C1 segment of cervical spinal cord (tissue), 14 donors: ENCODE measurements at regions not wholly inside any gene's neighbourhood (a gene's known extent, or its start where the extent isn't known, plus 50 kb on each side); places are given as distances from the start of the nearest gene placed in this dataset.

ENCODE experiments used
- DNase-seq, 14 donors: peaks; one replicate each; lab custom pipeline; 2025; lab: John Stamatoyannopoulos, UW

GRCh38 chr3:23644099-23644498, 161.7 kb upstream of the UBE2E1 start:
- no peak for DNase-seq

DNA sequence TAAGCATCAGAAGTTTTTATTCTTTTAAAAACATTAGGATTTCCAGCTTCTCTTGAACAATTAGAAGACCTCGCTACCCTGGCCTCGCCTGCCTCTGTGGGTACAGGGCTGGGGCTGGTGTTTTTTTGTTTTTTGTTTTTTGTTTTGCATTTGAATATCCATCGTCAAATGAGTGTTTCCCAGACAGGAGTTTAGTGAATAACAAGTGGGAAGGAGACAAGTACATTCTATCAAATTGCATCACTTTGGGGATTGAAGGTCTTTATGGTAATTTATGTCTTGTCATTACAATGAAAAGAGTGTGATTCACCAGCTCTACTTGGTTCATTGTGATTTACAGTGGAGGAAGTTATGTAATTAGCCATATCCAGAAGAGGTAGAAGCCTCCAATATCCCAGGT, 161.1 kb upstream of the UBE2E1 start:
- no peak for DNase-seq

DNA sequence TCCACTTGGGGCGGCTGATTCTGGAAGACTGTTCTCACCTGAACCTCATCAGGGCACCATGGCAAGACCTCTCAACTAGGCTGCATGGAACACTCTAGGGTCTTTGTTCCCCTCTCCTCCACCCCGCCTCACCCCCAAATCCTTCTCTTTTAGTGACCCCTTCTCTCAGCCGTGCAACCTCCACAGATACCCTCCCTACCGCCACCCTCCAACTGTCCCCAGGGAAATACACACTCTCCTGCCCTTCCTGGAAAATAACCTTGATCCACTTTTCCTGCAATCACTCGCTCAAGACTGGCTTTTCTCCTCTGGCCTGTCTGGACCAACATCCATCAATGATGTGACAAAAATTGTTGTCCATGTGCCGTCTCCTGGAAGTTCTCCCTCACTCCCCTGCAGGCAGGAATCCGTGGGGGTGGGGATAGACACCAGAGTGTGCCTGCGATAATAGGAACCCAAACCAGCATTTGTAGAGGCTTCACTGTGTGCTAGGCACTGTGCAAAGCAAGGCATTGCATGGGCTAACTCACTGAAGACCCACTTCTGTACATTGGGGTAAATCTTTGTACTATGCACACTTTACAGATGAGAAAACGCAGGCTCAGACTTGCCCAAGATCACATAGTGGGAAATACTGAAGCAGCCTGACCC, 160.1 kb upstream of the UBE2E1 start:
- DNase-seq = no peak

- DNase-seq = no peak
Observed at GRCh38 chr3:23646184-23646920, 159.4 kb upstream of the UBE2E1 start.

- DNase-seq = no peak
Observed at GRCh38 chr3:23647706-23648258, 158.0 kb upstream of the UBE2E1 start.

- peak in 1 of 14 donors; percentile 34 for DNase-seq
Observed at GRCh38 chr3:23648326-23648995, 157.3 kb upstream of the UBE2E1 start.

DNA sequence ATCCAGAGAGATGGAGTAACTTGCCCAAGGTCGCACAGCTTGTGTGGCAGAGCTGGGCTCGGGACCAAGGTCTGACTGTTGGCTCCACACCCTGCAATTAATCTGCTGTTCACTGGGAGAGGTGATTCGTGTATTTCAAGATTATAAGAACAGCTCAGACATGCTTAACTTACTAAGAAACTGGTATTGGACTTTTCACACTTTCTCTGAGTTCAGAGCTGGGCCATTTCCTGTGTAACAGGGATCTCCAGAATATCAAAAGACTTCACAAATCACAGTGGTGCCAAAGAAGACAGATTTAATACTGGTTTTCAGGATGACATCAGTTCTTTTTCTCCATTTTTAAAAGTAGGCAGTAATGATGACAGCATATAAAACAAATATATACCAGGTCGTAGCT, 156.8 kb upstream of the UBE2E1 start:
- DNase-seq = peak in 1 of 14 donors; percentile 34

GRCh38 chr3:23649448-23649847, 156.3 kb upstream of the UBE2E1 start:
- DNase-seq = no peak

DNA sequence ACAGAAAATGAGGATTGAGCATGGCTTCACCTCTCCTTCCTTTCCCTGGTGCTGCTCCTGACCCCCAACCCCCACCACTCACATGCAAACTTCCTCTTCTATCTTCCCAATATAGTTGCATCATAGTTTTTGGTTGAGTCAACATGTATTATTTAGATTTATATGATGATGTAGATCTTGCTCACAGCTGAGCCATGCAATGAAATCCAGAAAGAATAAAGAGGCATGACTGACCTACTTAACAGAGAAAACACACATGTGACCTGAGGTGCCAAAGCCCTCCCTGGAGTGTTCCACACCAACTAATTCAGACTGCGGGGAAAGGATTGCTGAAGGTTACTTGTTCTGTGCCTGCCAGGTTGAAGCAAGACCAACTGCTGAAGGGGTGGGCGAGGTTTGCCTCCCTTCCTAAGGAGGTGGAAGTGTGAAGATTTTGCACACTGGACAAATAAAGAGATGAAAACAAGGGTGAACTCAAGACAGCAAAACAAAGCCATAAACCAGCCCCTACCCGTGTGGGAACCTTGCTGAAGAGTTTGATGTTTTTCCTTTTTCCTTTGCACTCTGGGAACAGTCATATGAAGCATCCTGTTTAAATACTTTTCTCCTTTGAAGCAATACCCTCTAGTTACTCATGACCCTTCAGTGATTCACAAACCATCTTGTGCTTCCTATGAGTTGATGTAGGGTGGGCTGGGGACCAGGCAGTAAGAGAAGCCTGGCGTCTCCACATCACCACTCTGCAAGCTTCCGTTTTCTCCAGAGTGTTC, 155.2 kb upstream of the UBE2E1 start:
- no peak for DNase-seq

DNA sequence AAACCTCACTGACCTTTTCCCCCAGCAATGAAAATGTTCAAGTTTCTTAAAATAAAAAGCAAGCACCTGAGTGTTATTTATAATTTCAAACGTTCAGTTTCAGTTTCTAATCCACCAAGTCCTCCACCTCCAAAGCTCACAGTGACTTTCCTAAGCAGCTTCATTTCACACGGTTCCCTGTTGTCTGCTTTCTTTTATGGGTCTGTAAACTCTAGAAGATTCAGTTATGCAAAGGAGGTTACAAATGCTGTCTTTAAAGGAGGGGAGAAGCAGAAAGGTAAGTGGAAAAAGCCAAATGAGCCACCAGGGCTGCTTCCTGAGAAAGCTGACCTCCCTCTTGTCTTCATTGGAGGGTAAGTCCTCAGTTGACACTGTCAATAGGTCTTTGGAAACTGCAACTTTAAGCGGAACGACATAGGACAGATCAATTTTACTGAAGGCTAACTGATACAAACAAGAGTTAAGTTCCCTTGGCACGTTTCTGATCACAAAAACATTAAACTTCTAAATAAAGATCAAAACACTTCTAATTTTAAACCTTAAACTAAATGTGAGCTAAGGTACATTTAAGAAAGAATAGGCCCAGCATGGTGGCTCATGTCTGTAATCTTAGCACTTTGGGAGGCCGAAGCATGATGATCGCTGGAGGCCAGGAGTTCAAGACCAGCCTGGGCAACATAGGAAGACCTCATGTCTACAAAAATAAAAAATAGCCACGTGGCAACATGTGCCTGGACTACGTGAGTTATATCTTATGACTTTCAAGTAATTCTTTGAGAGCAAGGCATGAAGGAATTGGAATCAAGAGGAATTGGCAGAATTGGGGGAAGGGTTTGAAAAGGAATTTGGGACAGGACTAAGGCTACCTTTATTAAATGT, 151.9 kb upstream of the UBE2E1 start:
- no peak for DNase-seq

- DNase-seq = no peak
Observed at GRCh38 chr3:23654571-23654970, 151.2 kb upstream of the UBE2E1 start.

- no peak for DNase-seq
Observed at GRCh38 chr3:23655749-23656148, 150.0 kb upstream of the UBE2E1 start.

- no peak for DNase-seq
Observed at GRCh38 chr3:23656199-23656598, 149.6 kb upstream of the UBE2E1 start.

DNA sequence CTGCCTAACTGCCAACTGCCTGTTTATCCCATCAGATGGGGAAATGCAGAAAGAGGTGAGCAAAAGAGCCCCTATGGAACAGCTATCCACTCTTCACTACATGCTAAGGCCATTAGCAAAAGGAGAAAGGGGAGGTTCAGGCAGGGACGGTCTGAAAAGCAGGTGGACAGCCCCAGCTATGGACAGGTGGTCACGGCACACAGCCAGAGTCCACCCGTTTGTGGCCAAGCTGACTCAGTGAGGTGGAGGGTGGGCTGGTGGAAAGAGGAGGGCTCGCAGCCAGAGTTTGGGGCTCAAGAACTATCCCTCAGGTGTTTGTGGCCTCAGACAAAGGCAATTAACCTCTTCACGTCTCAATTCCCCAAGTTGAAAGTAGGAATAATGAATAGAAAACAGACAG, 148.9 kb upstream of the UBE2E1 start:
- DNase-seq = peak in 1 of 14 donors; percentile 34

GRCh38 chr3:23657647-23658046, 148.1 kb upstream of the UBE2E1 start:
- no peak for DNase-seq

DNA sequence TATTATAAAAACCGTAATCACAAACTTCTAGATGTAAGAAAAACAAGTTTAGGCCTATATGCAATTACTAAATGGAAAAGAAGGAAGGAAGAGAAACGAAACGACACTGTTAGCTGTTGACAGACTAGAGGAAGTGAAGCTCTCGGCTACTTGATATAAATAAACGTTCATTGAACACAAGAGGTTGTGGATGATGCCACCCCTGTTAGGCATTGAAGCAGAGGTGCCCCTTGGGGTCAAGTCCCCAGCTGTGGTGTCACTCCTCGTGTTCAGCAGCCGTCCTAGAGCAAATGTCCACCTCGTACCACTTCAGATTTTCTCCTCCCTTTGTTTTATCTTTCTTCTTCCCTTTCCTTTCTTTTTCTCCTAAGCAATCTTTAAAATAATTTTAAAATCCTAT, 146.5 kb upstream of the UBE2E1 start:
- DNase-seq = no peak

GRCh38 chr3:23659840-23660430, 145.8 kb upstream of the UBE2E1 start:
- no peak for DNase-seq

- DNase-seq = no peak
Observed at GRCh38 chr3:23662079-23662617, 143.6 kb upstream of the UBE2E1 start.

GRCh38 chr3:23663246-23663645, 142.5 kb upstream of the UBE2E1 start:
- DNase-seq = no peak

- DNase-seq = peak in 1 of 14 donors; percentile 8
Observed at GRCh38 chr3:23663661-23664186, 142.0 kb upstream of the UBE2E1 start.
